ENCODE measurements at regions not wholly inside any gene's neighbourhood (a gene's known extent, or its start where the extent isn't known, plus 50 kb on each side); places are given as distances from the start of the nearest gene placed in this dataset.

GRCh38 chr20:47999166-47999565 lies 213.9 kb upstream of the SULF2 start:
- no peak for TF ChIP-seq CTCF (IDR thresholded peaks at IDR 0.05)

- TF ChIP-seq CTCF (IDR thresholded peaks at IDR 0.05) = no peak
Observed at GRCh38 chr20:47998736-47999135, 213.5 kb upstream of the SULF2 start.

GRCh38 chr20:47995661-47996060 lies 210.4 kb upstream of the SULF2 start:
- TF ChIP-seq CTCF (IDR thresholded peaks at IDR 0.05) = no peak

- TF ChIP-seq CTCF (IDR thresholded peaks at IDR 0.05) = no peak
Observed at GRCh38 chr20:47993817-47994216, 208.5 kb upstream of the SULF2 start.

GRCh38 chr20:47993035-47993755 lies 207.9 kb upstream of the SULF2 start:
- TF ChIP-seq CTCF (IDR thresholded peaks at IDR 0.05) = no peak

- no peak for TF ChIP-seq CTCF (IDR thresholded peaks at IDR 0.05)
Observed at GRCh38 chr20:47991875-47992488, 206.7 kb upstream of the SULF2 start.

- no peak for TF ChIP-seq CTCF (IDR thresholded peaks at IDR 0.05)
Observed at GRCh38 chr20:47990507-47991150, 205.3 kb upstream of the SULF2 start.
